GM23338 (cell line): ENCODE measurements at regions not wholly inside any gene's neighbourhood (a gene's known extent, or its start where the extent isn't known, plus 50 kb on each side); places are given as distances from the start of the nearest gene placed in this dataset.
A peak's percentile ranks its signal among the peaks of the same experiment; 100 is the strongest.

Source experiments
- ATAC-seq: fragments of 200-7000 bp; cut with Tn5 transposase; 3 replicates; pipeline ENCODE4 v1.9.1; 2020
- DNase-seq: peaks from one replicate; pipeline ENCODE4 v3.0.0-alpha.2; 2015; ENCODE audit warnings: low spot score
- H2AFZ ChIP-seq: fragments of 200-600 bp; sonication (generic); 2 replicates; pipeline ENCODE4 v1.8.0; 2016; ENCODE audit warnings: antibody characterized with exemption, mild to moderate bottlenecking, moderate library complexity
- H3F3A ChIP-seq: fragments of 200-600 bp; sonication (generic); replicated peaks from 2 replicates; pipeline ENCODE4 v1.8.0; 2017; ENCODE audit warnings: antibody characterized with exemption, mixed run types, low read depth
- H3K27ac ChIP-seq: fragments of 200-600 bp; sonication (generic); 2 replicates; pipeline ENCODE4 v1.6.1; 2016; ENCODE audit warnings: low read depth
- H3K27me3 ChIP-seq: fragments of 200-600 bp; sonication (generic); 2 replicates; pipeline ENCODE4 v1.8.0; 2016; ENCODE audit warnings: mild to moderate bottlenecking, mixed run types, moderate library complexity; ENCODE audit not compliant: insufficient read depth
- H3K36me3 ChIP-seq: fragments of 200-600 bp; sonication (generic); 2 replicates; pipeline ENCODE4 v1.8.0; 2016; ENCODE audit warnings: mild to moderate bottlenecking; ENCODE audit not compliant: insufficient read depth
- H3K4me1 ChIP-seq: fragments of 200-600 bp; sonication (generic); 2 replicates; pipeline ENCODE4 v1.8.0; 2016; ENCODE audit warnings: mild to moderate bottlenecking, moderate library complexity; ENCODE audit not compliant: insufficient read depth
- H3K4me2 ChIP-seq: fragments of 200-600 bp; sonication (generic); 2 replicates; pipeline ENCODE4 v1.7.1; 2017; ENCODE audit warnings: mixed run types
- H3K4me3 ChIP-seq: fragments of 200-600 bp; sonication (generic); 2 replicates; pipeline ENCODE4 v1.6.1; 2016; ENCODE audit warnings: mixed run types
- H3K79me2 ChIP-seq: fragments of 200-600 bp; sonication (generic); replicated peaks from 2 replicates; pipeline ENCODE4 v1.8.0; 2017; ENCODE audit warnings: mild to moderate bottlenecking; ENCODE audit not compliant: insufficient read depth
- H3K9me2 ChIP-seq: fragments of 200-600 bp; sonication (generic); 2 replicates; pipeline ENCODE4 v1.8.0; 2017; ENCODE audit not compliant: insufficient read depth
- H4K20me1 ChIP-seq: fragments of 200-600 bp; sonication (generic); replicated peaks from 2 replicates; pipeline ENCODE4 v1.8.0; 2017; ENCODE audit warnings: mild to moderate bottlenecking; ENCODE audit not compliant: insufficient read depth
- H3K27ac Mint-ChIP-seq: 2 replicates; pipeline ENCODE4 v1.8.0; 2020; ENCODE audit warnings: inconsistent platforms, mild to moderate bottlenecking, moderate library complexity, mixed read lengths
- H3K27me3 Mint-ChIP-seq: 3 replicates; pipeline ENCODE4 v1.8.0; 2022; ENCODE audit warnings: low read depth, mild to moderate bottlenecking, moderate library complexity, mixed read lengths, inconsistent platforms; ENCODE audit not compliant: insufficient read depth, poor library complexity
- H3K36me3 Mint-ChIP-seq: 3 replicates; pipeline ENCODE4 v1.8.0; 2021; ENCODE audit warnings: low read depth, mild to moderate bottlenecking, inconsistent platforms, moderate library complexity, mixed read lengths
- H3K4me1 Mint-ChIP-seq: 3 replicates; pipeline ENCODE4 v1.8.0; 2020; ENCODE audit warnings: mild to moderate bottlenecking, inconsistent platforms, mixed read lengths
- H3K4me3 Mint-ChIP-seq: 3 replicates; pipeline ENCODE4 v1.8.0; 2021; ENCODE audit warnings: moderate library complexity, mild to moderate bottlenecking, inconsistent platforms, mixed read lengths
- H3K9me3 Mint-ChIP-seq: 3 replicates; pipeline ENCODE4 v1.8.0; 2020; ENCODE audit warnings: moderate library complexity, mild to moderate bottlenecking, inconsistent platforms, mixed read lengths
- CREB1 ChIP-seq: fragments of 250-450 bp; sonication (Bioruptor Pico); IDR thresholded peaks from 2 replicates; pipeline ENCODE4 v1.5.0; 2020; ENCODE audit warnings: low read depth, mild to moderate bottlenecking, moderate library complexity
- CTCF ChIP-seq, 2 experiments: fragments of 200-600 bp in 1 of 2; sonication (generic) in 1 of 2; conservative IDR thresholded peaks; 2 replicates each; pipeline versions ENCODE4 v1.5.1 to v1.6.1; 2016 to 2017; ENCODE audit warnings: antibody characterized with exemption in 2 of 2, low read depth in 2 of 2, mild to moderate bottlenecking in 2 of 2, moderate library complexity in 1 of 2
- ETS1 ChIP-seq: IDR thresholded peaks from 2 replicates; pipeline ENCODE4 v1.6.1; 2016; ENCODE audit warnings: antibody characterized with exemption
- EZH2 ChIP-seq: fragments of 200-600 bp; sonication (generic); IDR thresholded peaks from one replicate; pipeline ENCODE4 v1.8.0; 2017; ENCODE audit warnings: antibody characterized with exemption, mild to moderate bottlenecking, low read depth; ENCODE audit not compliant: unreplicated experiment
- EZH2phosphoT487 ChIP-seq: fragments of 200-600 bp; sonication (generic); IDR thresholded peaks from one replicate; pipeline ENCODE4 v1.8.1; 2018; ENCODE audit warnings: antibody characterized with exemption; ENCODE audit not compliant: unreplicated experiment
- JUNB ChIP-seq: IDR thresholded peaks from one replicate; pipeline ENCODE4 v1.6.1; 2016; ENCODE audit warnings: antibody characterized with exemption; ENCODE audit not compliant: unreplicated experiment
- NANOG ChIP-seq: IDR thresholded peaks from 2 replicates; pipeline ENCODE4 v1.6.1; 2016; ENCODE audit warnings: antibody characterized with exemption, borderline replicate concordance
- POLR2AphosphoS5 ChIP-seq: IDR thresholded peaks from 2 replicates; pipeline ENCODE4 v1.6.1; 2016; ENCODE audit warnings: antibody characterized with exemption, low read depth
- REST ChIP-seq: IDR thresholded peaks from one replicate; pipeline ENCODE4 v1.6.1; 2018; ENCODE audit warnings: antibody characterized with exemption; ENCODE audit not compliant: unreplicated experiment
- STAT1 ChIP-seq: IDR thresholded peaks from one replicate; pipeline ENCODE4 v1.6.1; 2016; ENCODE audit warnings: antibody characterized with exemption; ENCODE audit not compliant: unreplicated experiment
- ZNF114 ChIP-seq: fragments of 250-450 bp; sonication (Bioruptor Pico); IDR thresholded peaks from 2 replicates; pipeline ENCODE4 v1.5.0; 2020; ENCODE audit warnings: mild to moderate bottlenecking, moderate library complexity
- ZNF331 ChIP-seq: fragments of 250-450 bp; sonication (Bioruptor Pico); IDR thresholded peaks from 2 replicates; pipeline ENCODE4 v1.5.0; 2020; ENCODE audit warnings: low read depth, mild to moderate bottlenecking, moderate library complexity

GRCh38 chr3:104956620-104957345, 409.9 kb upstream of the ALCAM start (continued):
- TF ChIP-seq REST (no peak), ETS1 (no peak), POLR2AphosphoS5 (no peak), NANOG (no peak), EZH2 (no peak), STAT1 (no peak), CTCF (conservative IDR thresholded peaks at IDR 0.05; ENCODE audit: low read depth in 2 of 2) (no peak), JUNB (no peak)

DNA sequence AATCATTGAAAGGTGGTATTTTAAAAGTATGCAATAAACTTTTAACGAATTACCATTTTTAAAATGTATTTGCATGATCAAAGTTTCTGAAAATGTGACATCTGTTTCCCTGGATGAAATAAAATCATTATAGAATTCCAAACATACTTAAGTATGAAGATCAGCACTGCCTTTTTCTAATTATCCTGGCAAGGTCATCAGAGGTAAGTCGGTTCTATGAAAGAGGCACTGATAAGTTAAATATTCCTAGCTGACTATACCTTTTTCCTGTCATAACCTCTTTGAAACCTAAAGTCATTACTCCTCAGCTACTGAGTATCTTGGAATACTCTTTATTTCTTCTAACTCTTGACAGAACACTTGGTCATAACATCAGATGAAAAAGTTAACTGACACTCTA, 406.1 kb upstream of the ALCAM start:
- peaks cover 5% of the 10 kb centered on the region; the same call in 1 of the 3 replicates for H3K9me3 Mint-ChIP-seq
- Histone ChIP-seq H3K27ac (no peak overlapping the region), H3K27me3 (no peaks in the 10 kb centered on the region), H3K4me3 (no peak overlapping the region), H3K79me2 (no peaks in the 10 kb centered on the region), H3K36me3 (no peaks in the 10 kb centered on the region), H3K4me2 (peak overlapping the region; percentile 61), H3K4me1 (peaks cover 33% of the 10 kb centered on the region), H2AFZ (no peak overlapping the region), H3F3A (no peaks in the 10 kb centered on the region), H4K20me1 (no peaks in the 10 kb centered on the region), H3K9me2 (no peaks in the 10 kb centered on the region)
- peak overlapping the region; percentile 29; the same call in 1 of the 3 replicates for H3K4me3 Mint-ChIP-seq
- ATAC-seq, result no peak
- H3K27me3 Mint-ChIP-seq, result no peaks in the 10 kb centered on the region
- H3K36me3 Mint-ChIP-seq, result peaks cover 3% of the 10 kb centered on the region; the same call in 1 of the 3 replicates
- H3K27ac Mint-ChIP-seq, result peak overlapping the region; percentile 85
- H3K4me1 Mint-ChIP-seq, result peaks cover 34% of the 10 kb centered on the region
- DNase-seq, result no peak
- TF ChIP-seq EZH2phosphoT487 (no peak), STAT1 (no peak), ZNF331 (CRISPR knock-in tag) (no peak), NANOG (no peak), JUNB (no peak), ETS1 (no peak), CTCF (conservative IDR thresholded peaks at IDR 0.05; ENCODE audit: low read depth in 2 of 2) (no peak), POLR2AphosphoS5 (no peak), ZNF114 (no peak), REST (no peak), CREB1 (CRISPR knock-in tag) (no peak), EZH2 (no peak)
